Astrocyte (in vitro differentiated cells and primary cell): ENCODE measurements at regions not wholly inside any gene's neighbourhood (a gene's known extent, or its start where the extent isn't known, plus 50 kb on each side); places are given as distances from the start of the nearest gene placed in this dataset.

ENCODE experiments used
- EZH2 ChIP-seq: IDR thresholded peaks from 2 replicates; pipeline ENCODE4 v1.6.1; 2012; ENCODE audit warnings: mild to moderate bottlenecking, low read length, inconsistent platforms; ENCODE audit not compliant: insufficient read depth
- TF ChIP-seq, protein P1 (sequence below): IDR thresholded peaks from 2 replicates; pipeline ENCODE4 v1.5.1; 2011; ENCODE audit warnings: low read depth, mild to moderate bottlenecking, inconsistent platforms, low read length, moderate library complexity; ENCODE audit not compliant: insufficient read depth

DNA sequence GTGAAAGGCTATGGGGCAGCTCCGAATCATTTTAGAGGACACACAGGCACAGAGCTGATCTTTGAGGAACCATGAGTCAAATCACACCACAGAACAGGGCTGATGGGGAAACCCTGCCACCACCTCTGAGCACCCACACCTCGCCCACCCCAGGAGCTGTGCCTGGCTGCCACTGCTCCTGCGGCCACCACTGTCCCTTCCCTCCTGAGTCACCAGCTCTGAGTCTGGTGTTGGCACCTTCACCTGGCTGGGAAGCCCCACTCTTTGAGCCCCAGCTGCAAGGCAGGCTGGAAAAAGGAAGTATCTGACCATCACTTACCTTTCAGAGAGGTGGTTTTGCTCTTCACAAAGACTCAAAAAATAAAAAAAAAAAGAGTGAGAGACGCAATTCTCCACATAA, 63.6 kb upstream of the MEF2A start:
- TF ChIP-seq, protein P1, sequence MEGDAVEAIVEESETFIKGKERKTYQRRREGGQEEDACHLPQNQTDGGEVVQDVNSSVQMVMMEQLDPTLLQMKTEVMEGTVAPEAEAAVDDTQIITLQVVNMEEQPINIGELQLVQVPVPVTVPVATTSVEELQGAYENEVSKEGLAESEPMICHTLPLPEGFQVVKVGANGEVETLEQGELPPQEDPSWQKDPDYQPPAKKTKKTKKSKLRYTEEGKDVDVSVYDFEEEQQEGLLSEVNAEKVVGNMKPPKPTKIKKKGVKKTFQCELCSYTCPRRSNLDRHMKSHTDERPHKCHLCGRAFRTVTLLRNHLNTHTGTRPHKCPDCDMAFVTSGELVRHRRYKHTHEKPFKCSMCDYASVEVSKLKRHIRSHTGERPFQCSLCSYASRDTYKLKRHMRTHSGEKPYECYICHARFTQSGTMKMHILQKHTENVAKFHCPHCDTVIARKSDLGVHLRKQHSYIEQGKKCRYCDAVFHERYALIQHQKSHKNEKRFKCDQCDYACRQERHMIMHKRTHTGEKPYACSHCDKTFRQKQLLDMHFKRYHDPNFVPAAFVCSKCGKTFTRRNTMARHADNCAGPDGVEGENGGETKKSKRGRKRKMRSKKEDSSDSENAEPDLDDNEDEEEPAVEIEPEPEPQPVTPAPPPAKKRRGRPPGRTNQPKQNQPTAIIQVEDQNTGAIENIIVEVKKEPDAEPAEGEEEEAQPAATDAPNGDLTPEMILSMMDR, result no peak
- no peak for TF ChIP-seq EZH2
